Neural progenitor cell (in vitro differentiated cells): ENCODE measurements at regions not wholly inside any gene's neighbourhood (a gene's known extent, or its start where the extent isn't known, plus 50 kb on each side); places are given as distances from the start of the nearest gene placed in this dataset.

Experiments used
- DNase-seq: peaks from one replicate; pipeline ENCODE4 v3.0.0-alpha.2; 2016; ENCODE audit warnings: low spot score
- H2AFZ ChIP-seq: fragments of 200-600 bp; sonication (generic); replicated peaks from 2 replicates; pipeline ENCODE4 v1.6.1; 2016; ENCODE audit warnings: antibody characterized with exemption
- H3F3A ChIP-seq: fragments of 200-600 bp; sonication (generic); 2 replicates; pipeline ENCODE4 v1.6.1; 2016; ENCODE audit warnings: antibody characterized with exemption, low read depth
- H3K27ac ChIP-seq: fragments of 200-600 bp; sonication (generic); 2 replicates; pipeline ENCODE4 v1.5.1; 2016; ENCODE audit warnings: mild to moderate bottlenecking
- H3K27me3 ChIP-seq: fragments of 200-600 bp; sonication (generic); 2 replicates; pipeline ENCODE4 v1.6.1; 2016; ENCODE audit warnings: mild to moderate bottlenecking, moderate library complexity
- H3K36me3 ChIP-seq: fragments of 200-600 bp; sonication (generic); 2 replicates; pipeline ENCODE4 v1.5.1; 2016
- H3K4me1 ChIP-seq: fragments of 200-600 bp; sonication (generic); 2 replicates; pipeline ENCODE4 v1.6.1; 2016; ENCODE audit warnings: mixed run types
- H3K4me2 ChIP-seq: fragments of 200-600 bp; sonication (generic); 2 replicates; pipeline ENCODE4 v1.6.1; 2016
- H3K4me3 ChIP-seq: fragments of 200-600 bp; sonication (generic); 2 replicates; pipeline ENCODE4 v1.5.1; 2016
- H3K79me2 ChIP-seq: fragments of 200-600 bp; sonication (generic); 2 replicates; pipeline ENCODE4 v1.6.1; 2016; ENCODE audit warnings: low read depth
- H3K9ac ChIP-seq: fragments of 200-600 bp; sonication (generic); 2 replicates; pipeline ENCODE4 v1.6.1; 2016
- H3K9me3 ChIP-seq: fragments of 200-600 bp; sonication (generic); 2 replicates; pipeline ENCODE4 v1.5.1; 2016; ENCODE audit warnings: low read depth
- H4K20me1 ChIP-seq: fragments of 200-600 bp; sonication (generic); 2 replicates; pipeline ENCODE4 v1.6.1; 2016; ENCODE audit warnings: low read depth
- H3K27ac Mint-ChIP-seq: 3 replicates; pipeline ENCODE4 v1.8.0; 2021; ENCODE audit warnings: mixed read lengths
- H3K27me3 Mint-ChIP-seq: 2 replicates; pipeline ENCODE4 v1.8.0; 2022; ENCODE audit warnings: low read depth, mild to moderate bottlenecking, inconsistent platforms, moderate library complexity, mixed read lengths; ENCODE audit not compliant: insufficient read depth
- H3K36me3 Mint-ChIP-seq: 3 replicates; pipeline ENCODE4 v1.8.0; 2021; ENCODE audit warnings: mixed read lengths
- H3K4me1 Mint-ChIP-seq: 3 replicates; pipeline ENCODE4 v1.8.0; 2021; ENCODE audit warnings: mixed read lengths
- H3K4me3 Mint-ChIP-seq: 3 replicates; pipeline ENCODE4 v1.8.0; 2021; ENCODE audit warnings: mild to moderate bottlenecking, moderate library complexity, mixed read lengths
- H3K9me3 Mint-ChIP-seq: 3 replicates; pipeline ENCODE4 v1.8.0; 2020; ENCODE audit warnings: mixed read lengths
- EZH2 ChIP-seq: fragments of 200-600 bp; sonication (generic); IDR thresholded peaks from 2 replicates; pipeline ENCODE4 v1.6.1; 2017; ENCODE audit warnings: antibody characterized with exemption, mild to moderate bottlenecking, moderate library complexity
- EZH2phosphoT487 ChIP-seq: fragments of 200-600 bp; sonication (generic); IDR thresholded peaks from 2 replicates; pipeline ENCODE4 v1.6.1; 2017; ENCODE audit warnings: antibody characterized with exemption
- TF ChIP-seq, protein P1 (sequence below): fragments of 200-600 bp; sonication (generic); IDR thresholded peaks from 2 replicates; pipeline ENCODE4 v1.5.1; 2017; ENCODE audit warnings: antibody characterized with exemption, mild to moderate bottlenecking

DNA sequence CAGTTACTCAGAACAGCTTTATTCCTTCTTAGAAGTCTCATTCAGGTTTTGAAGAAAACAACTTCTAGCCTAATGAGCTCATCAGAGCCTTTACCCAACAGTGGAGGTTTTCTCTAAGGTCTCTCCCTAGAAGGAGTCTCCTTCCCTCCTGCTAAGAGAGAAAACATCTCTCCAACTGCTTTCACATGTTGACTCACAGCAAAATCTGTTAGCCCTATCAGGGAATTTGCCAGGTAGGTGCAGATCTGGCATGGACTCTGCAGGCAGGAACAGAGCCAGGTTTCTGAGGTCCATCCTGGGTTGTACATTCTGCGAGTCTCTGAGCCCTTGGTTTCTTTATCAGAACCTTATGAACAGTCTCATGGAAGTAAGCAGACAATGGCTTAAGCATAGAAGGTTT is 214.4 kb downstream of the HIPK3 start:
- Histone ChIP-seq H3F3A (no peaks in the 10 kb centered on the region), H4K20me1 (no peaks in the 10 kb centered on the region)

DNA sequence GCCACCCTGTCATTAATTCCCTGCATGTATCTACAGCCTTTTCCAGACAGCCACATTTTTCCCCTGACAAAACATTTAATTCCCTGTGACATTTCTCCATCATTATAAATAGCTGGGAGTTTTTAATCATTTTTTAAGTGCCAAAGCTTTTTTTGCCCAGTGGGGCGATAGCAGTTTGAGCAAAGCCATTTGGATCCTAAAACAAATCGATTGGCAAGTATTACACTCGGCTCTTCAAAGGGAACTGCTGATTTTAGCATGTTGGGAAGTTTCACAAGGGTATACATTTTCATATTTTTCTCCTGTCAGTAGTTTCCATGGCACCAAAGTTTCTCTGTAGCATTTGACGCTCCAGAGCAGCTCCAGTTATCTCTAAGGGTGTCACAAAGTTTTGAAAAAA is 210.8 kb downstream of the HIPK3 start:
- no peaks in the 10 kb centered on the region for H3F3A ChIP-seq
- H4K20me1 ChIP-seq: no peaks in the 10 kb centered on the region
- Mint-ChIP-seq H3K4me1 (no peaks in the 10 kb centered on the region), H3K27ac (no peak overlapping the region), H3K9me3 (no peaks in the 10 kb centered on the region), H3K36me3 (no peaks in the 10 kb centered on the region), H3K27me3 (no peaks in the 10 kb centered on the region), H3K4me3 (no peak overlapping the region)
- no peaks in the 10 kb centered on the region for H3K4me1 ChIP-seq
- no peak overlapping the region for H3K9ac ChIP-seq
- H3K4me3 ChIP-seq: no peak overlapping the region
- no peaks in the 10 kb centered on the region for H3K9me3 ChIP-seq
- TF ChIP-seq EZH2: no peak
- TF ChIP-seq, protein P1, sequence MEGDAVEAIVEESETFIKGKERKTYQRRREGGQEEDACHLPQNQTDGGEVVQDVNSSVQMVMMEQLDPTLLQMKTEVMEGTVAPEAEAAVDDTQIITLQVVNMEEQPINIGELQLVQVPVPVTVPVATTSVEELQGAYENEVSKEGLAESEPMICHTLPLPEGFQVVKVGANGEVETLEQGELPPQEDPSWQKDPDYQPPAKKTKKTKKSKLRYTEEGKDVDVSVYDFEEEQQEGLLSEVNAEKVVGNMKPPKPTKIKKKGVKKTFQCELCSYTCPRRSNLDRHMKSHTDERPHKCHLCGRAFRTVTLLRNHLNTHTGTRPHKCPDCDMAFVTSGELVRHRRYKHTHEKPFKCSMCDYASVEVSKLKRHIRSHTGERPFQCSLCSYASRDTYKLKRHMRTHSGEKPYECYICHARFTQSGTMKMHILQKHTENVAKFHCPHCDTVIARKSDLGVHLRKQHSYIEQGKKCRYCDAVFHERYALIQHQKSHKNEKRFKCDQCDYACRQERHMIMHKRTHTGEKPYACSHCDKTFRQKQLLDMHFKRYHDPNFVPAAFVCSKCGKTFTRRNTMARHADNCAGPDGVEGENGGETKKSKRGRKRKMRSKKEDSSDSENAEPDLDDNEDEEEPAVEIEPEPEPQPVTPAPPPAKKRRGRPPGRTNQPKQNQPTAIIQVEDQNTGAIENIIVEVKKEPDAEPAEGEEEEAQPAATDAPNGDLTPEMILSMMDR: no peak
- no peak overlapping the region for H3K27ac ChIP-seq
- H3K27me3 ChIP-seq: no peaks in the 10 kb centered on the region
- DNase-seq: no peak
- no peak overlapping the region for H2AFZ ChIP-seq
- no peaks in the 10 kb centered on the region for H3K79me2 ChIP-seq
- H3K4me2 ChIP-seq: no peak overlapping the region
- no peaks in the 10 kb centered on the region for H3K36me3 ChIP-seq

More for the DNA sequence above, 214.4 kb downstream of the HIPK3 start:
- H3K27ac ChIP-seq: no peak overlapping the region
- TF ChIP-seq EZH2 (no peak), EZH2phosphoT487 (no peak)
- TF ChIP-seq, protein P1: no peak
- no peaks in the 10 kb centered on the region for H3K36me3 ChIP-seq
- H3K9me3 ChIP-seq: no peaks in the 10 kb centered on the region
- Mint-ChIP-seq H3K9me3 (no peaks in the 10 kb centered on the region), H3K4me1 (no peaks in the 10 kb centered on the region), H3K36me3 (no peaks in the 10 kb centered on the region), H3K27me3 (no peaks in the 10 kb centered on the region), H3K27ac (no peak overlapping the region), H3K4me3 (no peak overlapping the region)
- H3K27me3 ChIP-seq: no peaks in the 10 kb centered on the region
- H3K4me1 ChIP-seq: no peaks in the 10 kb centered on the region
- DNase-seq: no peak
- H3K79me2 ChIP-seq: no peaks in the 10 kb centered on the region
- H3K9ac ChIP-seq: no peak overlapping the region
- no peak overlapping the region for H3K4me3 ChIP-seq
- H3K4me2 ChIP-seq: no peak overlapping the region
- H2AFZ ChIP-seq: no peak overlapping the region

DNA sequence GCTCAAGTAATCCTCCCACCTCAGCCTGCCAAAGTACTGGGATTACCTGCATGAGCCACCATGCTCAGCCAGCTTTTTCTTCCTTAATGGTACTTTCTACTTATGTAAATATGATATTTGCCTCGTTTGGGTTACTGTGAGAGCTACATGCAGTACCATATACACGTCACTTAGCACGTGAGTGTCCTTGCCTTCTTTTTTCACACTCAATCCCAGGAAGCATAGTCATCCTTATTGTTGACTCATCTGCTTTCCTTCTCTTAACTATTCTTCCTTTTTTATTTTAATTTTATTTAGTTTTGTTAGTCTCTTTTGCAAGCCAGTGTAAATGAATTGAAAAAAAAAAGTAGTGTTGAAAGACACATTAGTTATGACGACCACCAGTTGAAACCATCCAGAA is 205.9 kb downstream of the HIPK3 start:
- H3K9me3 Mint-ChIP-seq: no peaks in the 10 kb centered on the region
- no peak overlapping the region for H3K9ac ChIP-seq
- no peak overlapping the region for H3K27ac Mint-ChIP-seq
- no peak overlapping the region for H3K4me2 ChIP-seq
- H3K79me2 ChIP-seq: no peaks in the 10 kb centered on the region
- no peaks in the 10 kb centered on the region for H3K27me3 ChIP-seq
- no peaks in the 10 kb centered on the region for H3K36me3 ChIP-seq
- H3K4me1 ChIP-seq: no peaks in the 10 kb centered on the region
- no peak overlapping the region for H3K4me3 Mint-ChIP-seq
- TF ChIP-seq, protein P1: no peak
- TF ChIP-seq EZH2phosphoT487 (no peak), EZH2 (no peak)
- no peaks in the 10 kb centered on the region for H3F3A ChIP-seq
- H3K9me3 ChIP-seq: no peaks in the 10 kb centered on the region
- no peak overlapping the region for H3K4me3 ChIP-seq
- H3K36me3 Mint-ChIP-seq: no peaks in the 10 kb centered on the region
- H3K27ac ChIP-seq: no peak overlapping the region
- no peaks in the 10 kb centered on the region for H3K4me1 Mint-ChIP-seq
- H2AFZ ChIP-seq: no peak overlapping the region
- H3K27me3 Mint-ChIP-seq: no peaks in the 10 kb centered on the region
- H4K20me1 ChIP-seq: no peaks in the 10 kb centered on the region
- no peak for DNase-seq
